ENCODE measurements at regions not wholly inside any gene's neighbourhood (a gene's known extent, or its start where the extent isn't known, plus 50 kb on each side); places are given as distances from the start of the nearest gene placed in this dataset.

DNA sequence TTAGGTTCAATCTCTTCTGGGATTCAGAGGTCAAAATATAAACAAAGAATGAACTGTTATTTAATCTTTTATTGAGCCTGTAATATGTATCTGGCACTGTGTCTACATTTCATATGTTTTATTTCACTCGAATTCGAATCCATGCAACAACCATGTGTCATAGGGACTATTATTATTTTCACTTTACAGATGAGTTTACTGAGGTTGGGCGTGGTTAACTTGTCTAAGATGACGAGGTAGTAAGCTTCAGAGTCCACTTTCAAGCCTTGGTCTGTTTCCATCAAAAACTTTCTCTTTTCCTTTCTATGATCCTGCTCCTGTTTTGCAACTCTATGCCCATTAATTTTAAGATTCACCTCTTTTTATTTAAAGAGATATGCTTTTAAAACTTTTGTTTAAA lies 55.2 kb upstream of the DMAC1 start:
- no peak for DNase-seq
